CD14-positive monocyte (primary cell): ENCODE measurements at regions not wholly inside any gene's neighbourhood (a gene's known extent, or its start where the extent isn't known, plus 50 kb on each side); places are given as distances from the start of the nearest gene placed in this dataset.

ENCODE experiments used
- DNase-seq, 3 donors: peaks; one replicate each; pipeline ENCODE4 v3.0.0-alpha.2; 2011 to 2022
- H2AFZ ChIP-seq: 2 replicates; pipeline ENCODE4 v1.6.0; 2012; ENCODE audit warnings: mild to moderate bottlenecking, low read depth, low read length, inconsistent platforms; ENCODE audit not compliant: insufficient read depth, poor library complexity, severe bottlenecking
- H3K27ac ChIP-seq, 2 donors: 1 replicate in 1 of 2; 2 replicates in 1 of 2; pipeline ENCODE4 v1.5.1; 2012 to 2013; ENCODE audit warnings: low read length in 2 of 2, control low read depth in 1 of 2, inconsistent platforms in 1 of 2, low read depth in 1 of 2, mild to moderate bottlenecking in 1 of 2
- H3K27me3 ChIP-seq, 2 donors: one replicate each; pipeline versions ENCODE4 v1.6.0 to v1.6.1; 2011 to 2013; ENCODE audit warnings: low read length in 2 of 2; ENCODE audit not compliant: control insufficient read depth in 2 of 2, insufficient read depth in 2 of 2
- H3K36me3 ChIP-seq, 2 donors: replicated peaks in 1 of 2; 1 replicate in 1 of 2; 2 replicates in 1 of 2; pipeline versions ENCODE4 v1.5.1 to v1.6.1; 2012 to 2013; ENCODE audit warnings: low read length in 2 of 2, control low read depth in 1 of 2, inconsistent platforms in 1 of 2, mild to moderate bottlenecking in 1 of 2; ENCODE audit not compliant: insufficient read depth in 2 of 2, control insufficient read depth in 1 of 2
- H3K4me1 ChIP-seq, 2 donors: 1 replicate in 1 of 2; 2 replicates in 1 of 2; pipeline versions ENCODE4 v1.5.1 to v1.6.1; 2012 to 2013; ENCODE audit warnings: low read length in 2 of 2, control low read depth in 1 of 2, inconsistent platforms in 1 of 2, mild to moderate bottlenecking in 1 of 2, moderate library complexity in 1 of 2; ENCODE audit not compliant: insufficient read depth in 2 of 2, control insufficient read depth in 1 of 2
- H3K4me2 ChIP-seq: replicated peaks from 2 replicates; pipeline ENCODE3; 2012; ENCODE audit warnings: low read length, moderate library complexity, mild to moderate bottlenecking; ENCODE audit not compliant: poor library complexity, severe bottlenecking; ENCODE audit errors: extremely low read depth
- H3K4me3 ChIP-seq, 3 experiments: fragments of 200-600 bp in 1 of 3; sonication (generic) in 1 of 3; replicated peaks in 1 of 3; 1 replicate in 2 of 3; 2 replicates in 1 of 3; pipeline ENCODE4 v1.5.1; 2011 to 2013; ENCODE audit warnings: low read length in 3 of 3, mild to moderate bottlenecking in 3 of 3, control low read depth in 2 of 3, low read depth in 2 of 3, inconsistent platforms in 1 of 3, moderate library complexity in 1 of 3
- H3K79me2 ChIP-seq: 2 replicates; pipeline ENCODE4 v1.6.0; 2012; ENCODE audit warnings: mild to moderate bottlenecking, control low read depth, inconsistent platforms, low read length, moderate library complexity; ENCODE audit not compliant: insufficient read depth
- H3K9ac ChIP-seq: 2 replicates; pipeline ENCODE4 v1.6.0; 2017; ENCODE audit warnings: low read length, mild to moderate bottlenecking; ENCODE audit not compliant: insufficient read depth, poor library complexity, severe bottlenecking
- H3K9me3 ChIP-seq, 2 donors: replicated peaks in 1 of 2; 1 replicate in 1 of 2; 2 replicates in 1 of 2; pipeline versions ENCODE4 v1.5.1 to v1.6.1; 2012 to 2013; ENCODE audit warnings: low read length in 2 of 2, control low read depth in 1 of 2; ENCODE audit not compliant: control insufficient read depth in 1 of 2, insufficient read depth in 1 of 2
- H4K20me1 ChIP-seq: 2 replicates; pipeline ENCODE4 v1.6.0; 2012; ENCODE audit warnings: mild to moderate bottlenecking, low read length, control low read depth, moderate library complexity; ENCODE audit not compliant: insufficient read depth
- H3K27ac Mint-ChIP-seq, 7 donors: one replicate each; pipeline ENCODE4 v1.8.0; 2020; ENCODE audit warnings: mild to moderate bottlenecking in 7 of 7, mixed read lengths in 7 of 7, moderate library complexity in 6 of 7, inconsistent platforms in 2 of 7
- H3K27me3 Mint-ChIP-seq, 3 donors: one replicate each; pipeline ENCODE4 v1.8.0; 2021 to 2022; ENCODE audit warnings: low read depth in 3 of 3, mild to moderate bottlenecking in 3 of 3, mixed read lengths in 3 of 3, moderate library complexity in 3 of 3, inconsistent platforms in 1 of 3
- H3K36me3 Mint-ChIP-seq, 2 donors: one replicate each; pipeline ENCODE4 v1.8.0; 2020; ENCODE audit warnings: mixed read lengths in 2 of 2, inconsistent platforms in 1 of 2, mild to moderate bottlenecking in 1 of 2
- H3K4me1 Mint-ChIP-seq: one replicate; pipeline ENCODE4 v1.8.0; 2020; ENCODE audit warnings: mild to moderate bottlenecking, mixed read lengths
- H3K4me3 Mint-ChIP-seq, 2 donors: one replicate each; pipeline ENCODE4 v1.8.0; 2020; ENCODE audit warnings: mild to moderate bottlenecking in 2 of 2, mixed read lengths in 2 of 2, moderate library complexity in 1 of 2
- H3K9me3 Mint-ChIP-seq, 7 donors: one replicate each; pipeline ENCODE4 v1.8.0; 2020 to 2022; ENCODE audit warnings: mixed read lengths in 7 of 7, mild to moderate bottlenecking in 6 of 7, moderate library complexity in 6 of 7, inconsistent platforms in 2 of 7
- WGBS: methylation state at CpG from one replicate; pipeline ENCODE4 v1.1.5; 2013; ENCODE audit warnings: missing lambda C conversion rate; ENCODE audit not compliant: insufficient coverage; 5-methylcytosine and 5-hydroxymethylcytosine counted together
- intact Hi-C, 2 donors: fragments of 100-400 bp; cut with micrococcal nuclease; formaldehyde crosslinking; loops; one replicate each; pipeline versions ENCODE4 v1.15.0 to v1.15.1; 2023
- TF ChIP-seq, protein P1 (sequence below): fragments of 200-600 bp; IDR thresholded peaks from one replicate; pipeline ENCODE4 v1.8.0; 2022; ENCODE audit warnings: antibody characterized with exemption, mild to moderate bottlenecking

DNA sequence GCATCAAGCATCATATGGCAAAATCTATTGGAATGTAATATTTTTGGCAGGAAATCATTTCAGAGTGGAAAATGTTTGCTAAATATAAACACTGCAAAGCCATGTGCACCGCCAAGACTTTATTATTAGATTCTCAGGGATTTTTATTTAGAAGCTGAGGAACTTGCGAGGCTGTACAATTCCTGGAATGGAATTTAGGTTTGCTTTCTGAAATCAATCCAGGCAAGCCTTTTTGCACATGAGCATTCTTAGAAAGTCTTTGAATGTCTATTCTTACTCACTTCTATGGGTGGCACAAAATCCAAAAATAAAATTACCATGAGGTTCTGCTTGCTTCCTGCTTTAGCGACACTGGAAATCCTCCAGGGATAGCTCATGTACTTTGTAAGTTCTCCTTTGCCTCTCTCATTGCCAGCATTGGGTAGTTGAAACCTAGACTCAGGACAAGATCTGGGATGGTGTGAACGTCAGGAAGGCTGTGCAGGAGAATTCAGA, 71.5 kb upstream of the PALM2AKAP2 start:
- Mint-ChIP-seq H3K9me3 (peaks cover 0 to 5% (median 0%) of the 10 kb centered on the region in 7 donors), H3K4me3 (no peak overlapping the region), H3K27ac (no peak overlapping the region), H3K27me3 (peaks cover 3 to 18% (median 10%) of the 10 kb centered on the region in 3 donors), H3K36me3 (no peaks in the 10 kb centered on the region), H3K4me1 (peaks cover 6% of the 10 kb centered on the region)
- intact Hi-C loops, result no loop called here
- WGBS, result 93% methylated on average over 2 of the region's 4 CpGs
- Histone ChIP-seq H3K36me3 (no peaks in the 10 kb centered on the region), H3K27me3 (peaks cover 9 to 11% of the 10 kb centered on the region in 2 donors), H3K4me3 (no peak overlapping the region), H4K20me1 (no peaks in the 10 kb centered on the region), H3K9me3 (no peaks in the 10 kb centered on the region), H3K4me2 (no peak overlapping the region), H2AFZ (no peak overlapping the region), H3K79me2 (no peaks in the 10 kb centered on the region), H3K27ac (no peak overlapping the region), H3K4me1 (no peaks in the 10 kb centered on the region), H3K9ac (no peak overlapping the region)
- TF ChIP-seq, protein P1, sequence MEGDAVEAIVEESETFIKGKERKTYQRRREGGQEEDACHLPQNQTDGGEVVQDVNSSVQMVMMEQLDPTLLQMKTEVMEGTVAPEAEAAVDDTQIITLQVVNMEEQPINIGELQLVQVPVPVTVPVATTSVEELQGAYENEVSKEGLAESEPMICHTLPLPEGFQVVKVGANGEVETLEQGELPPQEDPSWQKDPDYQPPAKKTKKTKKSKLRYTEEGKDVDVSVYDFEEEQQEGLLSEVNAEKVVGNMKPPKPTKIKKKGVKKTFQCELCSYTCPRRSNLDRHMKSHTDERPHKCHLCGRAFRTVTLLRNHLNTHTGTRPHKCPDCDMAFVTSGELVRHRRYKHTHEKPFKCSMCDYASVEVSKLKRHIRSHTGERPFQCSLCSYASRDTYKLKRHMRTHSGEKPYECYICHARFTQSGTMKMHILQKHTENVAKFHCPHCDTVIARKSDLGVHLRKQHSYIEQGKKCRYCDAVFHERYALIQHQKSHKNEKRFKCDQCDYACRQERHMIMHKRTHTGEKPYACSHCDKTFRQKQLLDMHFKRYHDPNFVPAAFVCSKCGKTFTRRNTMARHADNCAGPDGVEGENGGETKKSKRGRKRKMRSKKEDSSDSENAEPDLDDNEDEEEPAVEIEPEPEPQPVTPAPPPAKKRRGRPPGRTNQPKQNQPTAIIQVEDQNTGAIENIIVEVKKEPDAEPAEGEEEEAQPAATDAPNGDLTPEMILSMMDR, result no peak
- no peak for DNase-seq

DNA sequence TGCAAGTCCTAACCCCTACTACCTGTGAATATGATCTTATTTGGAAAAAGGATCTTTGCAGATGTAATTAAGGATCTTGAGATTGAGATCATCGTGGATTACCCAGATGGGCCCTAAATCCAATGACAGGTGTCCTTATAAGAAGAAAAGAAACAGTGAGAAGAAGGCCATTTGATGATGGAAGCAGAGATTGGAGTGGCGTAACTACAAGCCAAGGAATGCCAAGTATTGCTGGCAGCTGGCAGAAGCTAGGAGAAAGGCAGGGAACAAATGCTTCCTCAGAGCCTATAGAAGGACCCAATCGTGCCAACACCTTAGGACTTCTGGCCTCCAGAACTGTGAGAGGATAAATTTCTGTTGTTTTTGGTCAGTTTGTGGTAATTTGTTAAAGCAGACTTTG, 70.1 kb upstream of the PALM2AKAP2 start:
- no peak overlapping the region for H3K27ac ChIP-seq
- no peak overlapping the region for H3K4me3 ChIP-seq
- no peak for DNase-seq
- intact Hi-C loops, result no loop called here
- peaks cover 2 to 6% of the 10 kb centered on the region in 2 donors for H3K27me3 ChIP-seq
- Mint-ChIP-seq H3K36me3 (no peaks in the 10 kb centered on the region), H3K27ac (no peak overlapping the region), H3K4me1 (peaks cover 6% of the 10 kb centered on the region), H3K27me3 (peaks cover 3 to 13% (median 10%) of the 10 kb centered on the region in 3 donors), H3K9me3 (peaks cover 0 to 5% (median 0%) of the 10 kb centered on the region in 7 donors), H3K4me3 (no peak overlapping the region)
- 83% methylated on average over 3 of the region's 3 CpGs for WGBS
- H3K9me3 ChIP-seq, result no peaks in the 10 kb centered on the region
- H3K79me2 ChIP-seq, result no peaks in the 10 kb centered on the region
- H3K4me2 ChIP-seq, result no peak overlapping the region
- no peaks in the 10 kb centered on the region for H3K4me1 ChIP-seq
- TF ChIP-seq, protein P1, result no peak
- no peak overlapping the region for H2AFZ ChIP-seq
- no peaks in the 10 kb centered on the region for H3K36me3 ChIP-seq
- H4K20me1 ChIP-seq, result no peaks in the 10 kb centered on the region
- no peak overlapping the region for H3K9ac ChIP-seq
